ENCODE measurements at regions not wholly inside any gene's neighbourhood (a gene's known extent, or its start where the extent isn't known, plus 50 kb on each side); places are given as distances from the start of the nearest gene placed in this dataset.
"Not testable (repeated sequence)": the region's sequence is repeated elsewhere in the genome, so short reads cannot be mapped to it uniquely, and the experiment has no call there.

DNA sequence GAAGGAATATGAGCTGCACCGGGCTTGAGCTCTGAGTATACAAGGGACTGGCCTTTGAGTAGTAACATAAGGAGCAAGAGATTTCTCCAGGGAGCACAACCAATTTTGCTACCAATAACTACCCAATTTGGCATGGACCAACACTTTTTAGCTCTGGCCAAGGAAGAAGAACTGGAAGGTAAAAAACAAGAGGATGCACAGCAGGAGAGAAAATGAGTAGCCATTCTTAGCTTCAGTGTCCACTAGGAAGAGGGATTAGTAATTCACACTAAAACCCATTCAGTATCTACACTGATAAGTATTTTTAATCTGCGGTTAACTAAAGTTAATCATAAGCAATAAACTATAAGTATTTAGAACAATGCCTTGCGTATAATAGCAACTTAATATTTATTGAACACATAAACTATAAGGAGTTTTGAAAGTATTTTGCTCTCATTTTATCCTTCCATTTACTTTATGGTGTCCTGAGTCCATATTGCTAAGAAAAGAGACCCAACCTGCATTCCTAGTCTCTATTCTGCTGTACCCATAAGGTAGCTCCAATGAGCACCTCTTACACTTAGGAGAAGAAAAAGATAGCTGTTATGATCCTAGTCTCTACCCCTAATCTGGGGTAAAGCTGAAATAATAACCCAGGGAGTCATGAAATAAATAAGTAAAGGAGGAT lies 268.9 kb downstream of the IGSF11 start:
- DNase-seq, result no peak

DNA sequence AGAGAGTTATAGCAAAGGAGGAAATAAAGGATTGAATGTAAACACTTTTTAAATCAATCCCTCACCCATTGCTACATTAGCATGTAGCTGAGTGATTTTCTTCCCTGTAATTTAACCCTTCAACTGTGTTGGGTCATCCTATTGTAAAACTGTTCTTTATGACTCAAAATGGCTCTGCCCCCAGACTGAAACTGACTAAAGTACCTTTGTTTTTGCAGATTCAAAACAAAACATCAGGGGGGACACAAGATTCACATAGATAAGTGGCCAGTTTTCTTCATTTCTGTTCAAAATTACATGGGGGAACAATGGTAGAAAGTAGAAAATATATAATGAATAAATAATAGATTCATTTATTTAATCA lies 268.4 kb downstream of the IGSF11 start:
- no peak for DNase-seq

- no peak for DNase-seq
These were observed 262.6 kb downstream of the IGSF11 start for GRCh38 chr3:118772036-118772435.

DNA sequence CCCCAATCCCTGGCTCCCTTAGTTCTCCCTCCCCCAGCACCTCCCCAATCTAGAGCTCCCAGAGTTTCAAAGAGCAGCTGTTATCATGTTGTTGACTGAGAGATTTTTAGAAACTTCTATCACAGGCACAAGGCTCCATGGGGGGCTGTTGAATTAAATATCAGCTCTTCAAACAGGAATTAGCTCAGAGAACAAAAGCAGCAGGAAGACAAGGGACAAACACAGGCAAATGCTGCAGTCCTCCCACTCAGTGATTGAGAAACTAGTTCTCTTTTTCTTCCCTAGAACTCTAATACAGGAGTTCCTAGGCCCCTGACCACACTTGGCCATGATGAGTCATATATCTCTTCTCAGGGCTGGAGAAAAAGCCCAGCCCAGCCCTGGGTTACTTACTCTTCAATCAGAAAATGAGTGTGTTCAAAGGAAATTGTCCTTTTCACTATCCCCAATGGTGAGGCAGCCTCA lies 262.1 kb downstream of the IGSF11 start:
- peak; percentile 0 for DNase-seq

GRCh38 chr3:118775021-118775420 lies 259.6 kb downstream of the IGSF11 start:
- no peak for DNase-seq

DNA sequence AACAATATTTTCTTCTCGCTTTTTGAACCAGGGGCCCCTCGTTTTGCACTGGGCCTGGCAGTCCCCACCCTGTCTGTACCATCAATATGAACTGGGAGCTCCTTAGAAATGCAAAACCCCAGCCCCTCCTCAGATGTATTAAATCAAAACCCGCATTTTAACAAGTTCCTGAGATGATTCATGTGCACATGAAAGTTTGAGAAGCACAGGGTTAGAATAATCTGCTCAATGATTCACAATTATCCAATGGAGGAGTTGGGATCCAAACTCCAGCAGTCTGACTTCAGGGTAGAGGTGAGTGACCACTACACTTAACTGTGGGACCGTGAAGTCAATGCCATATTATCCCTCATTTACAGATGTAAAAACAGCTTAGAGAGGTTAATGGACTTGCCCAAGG lies 256.4 kb downstream of the IGSF11 start:
- no peak for DNase-seq

GRCh38 chr3:118781232-118781631 lies 253.4 kb downstream of the IGSF11 start:
- DNase-seq, result no peak

GRCh38 chr3:118781839-118782238 lies 252.8 kb downstream of the IGSF11 start:
- DNase-seq, result no peak

DNA sequence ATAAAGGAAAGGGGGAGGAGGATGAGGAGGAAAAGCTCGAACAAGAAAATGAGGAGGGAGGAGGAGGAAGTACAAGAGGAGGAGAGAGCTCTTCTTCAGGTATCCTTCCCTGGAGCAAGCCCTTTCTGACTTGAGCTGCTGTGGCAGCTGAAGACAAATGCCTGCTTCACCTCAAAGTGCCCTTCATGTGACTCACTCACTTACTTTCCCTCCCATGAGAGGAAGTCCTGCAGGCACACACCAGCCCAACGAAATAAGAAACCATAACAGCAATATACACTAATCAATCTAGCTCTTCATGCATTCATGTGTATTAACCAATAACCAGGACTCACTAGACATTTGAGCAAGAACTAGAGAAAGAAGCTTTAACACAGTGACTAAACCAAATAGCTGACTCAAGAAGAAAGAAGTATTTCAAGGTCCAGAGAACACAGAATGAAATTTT lies 251.9 kb downstream of the IGSF11 start:
- DNase-seq, result no peak

GRCh38 chr3:118785415-118785814 lies 249.2 kb downstream of the IGSF11 start:
- no peak for DNase-seq

DNA sequence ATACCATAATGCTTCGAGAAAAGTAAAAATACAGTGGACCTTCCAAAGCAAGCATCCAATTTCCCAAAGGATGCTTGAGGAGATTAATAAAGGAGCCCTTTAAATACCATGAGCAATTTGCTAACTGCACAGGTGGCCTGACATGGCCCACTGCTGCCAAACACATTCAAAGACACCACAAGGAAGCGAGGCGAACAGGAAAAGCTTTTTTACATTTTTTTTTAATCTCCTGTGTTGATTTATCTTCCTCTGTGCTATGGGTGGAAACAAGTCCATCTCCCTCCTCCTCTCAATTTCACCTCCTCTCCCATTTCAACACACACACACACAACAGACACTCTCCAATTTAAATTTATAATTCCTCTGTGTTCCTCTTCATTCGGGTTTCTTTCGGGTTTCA lies 243.4 kb downstream of the IGSF11 start:
- no peak for DNase-seq

DNA sequence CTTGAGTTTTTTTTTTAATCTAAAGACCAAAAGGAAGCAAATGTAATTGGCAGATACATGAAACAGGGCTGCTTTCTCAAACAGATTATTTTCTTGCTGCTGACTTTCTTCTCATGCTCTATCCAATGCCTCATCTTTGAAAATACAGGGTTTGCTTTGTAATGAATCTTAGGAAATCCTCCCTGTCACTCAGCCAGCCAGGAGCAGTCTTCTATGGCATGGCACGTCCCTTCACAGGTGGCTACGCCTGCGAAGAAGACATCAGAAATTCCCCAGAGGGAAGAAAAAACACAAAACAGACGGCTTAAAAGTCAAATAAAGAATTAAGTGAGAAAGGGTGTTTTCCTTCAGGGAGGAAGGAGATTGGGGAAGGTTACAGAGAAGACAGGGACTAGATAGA lies 242.5 kb downstream of the IGSF11 start:
- DNase-seq, result no peak

GRCh38 chr3:118793176-118793575 lies 241.5 kb downstream of the IGSF11 start:
- no peak for DNase-seq

- no peak for DNase-seq
These were observed 235.3 kb downstream of the IGSF11 start for GRCh38 chr3:118799303-118799702.

- no peak for DNase-seq
These were observed 232.7 kb downstream of the IGSF11 start for GRCh38 chr3:118801899-118802298.

DNA sequence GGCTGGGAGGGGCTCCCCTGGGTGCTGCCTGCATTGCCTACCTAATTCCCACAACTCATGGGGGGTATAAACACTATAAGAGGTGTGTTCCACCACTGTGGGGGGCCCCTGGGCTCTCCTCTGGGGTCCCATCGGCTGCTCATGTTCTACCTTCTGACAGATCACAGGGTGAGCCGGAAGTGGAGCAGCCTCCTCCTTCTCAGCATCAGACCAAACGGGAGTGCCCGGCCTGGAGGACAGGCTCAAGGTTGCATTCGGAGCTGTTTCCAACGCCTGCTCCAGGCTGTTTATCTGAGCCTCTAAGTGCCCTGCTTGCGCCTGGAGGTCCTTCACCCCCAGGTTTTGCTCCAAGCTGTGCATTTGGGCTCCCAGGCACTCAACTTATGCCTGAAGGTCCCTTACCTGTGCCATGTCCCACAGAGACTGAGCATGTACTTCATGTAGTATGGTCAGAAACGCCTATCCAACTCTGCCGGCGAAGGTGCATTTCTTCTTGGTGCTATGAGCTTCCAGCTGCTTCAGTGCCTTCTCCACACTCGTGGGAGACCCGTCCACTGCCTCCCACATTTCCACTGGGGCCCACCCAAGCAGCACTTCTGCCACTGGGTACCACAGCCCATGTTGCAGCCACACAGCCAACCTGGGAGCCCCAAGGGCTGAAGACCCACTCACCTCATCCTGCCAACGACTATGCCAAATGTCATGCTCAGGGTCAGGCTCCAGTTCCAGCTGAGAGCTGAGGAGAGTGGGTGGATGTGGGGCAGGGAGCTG lies 232.1 kb downstream of the IGSF11 start:
- DNase-seq, result no peak

DNA sequence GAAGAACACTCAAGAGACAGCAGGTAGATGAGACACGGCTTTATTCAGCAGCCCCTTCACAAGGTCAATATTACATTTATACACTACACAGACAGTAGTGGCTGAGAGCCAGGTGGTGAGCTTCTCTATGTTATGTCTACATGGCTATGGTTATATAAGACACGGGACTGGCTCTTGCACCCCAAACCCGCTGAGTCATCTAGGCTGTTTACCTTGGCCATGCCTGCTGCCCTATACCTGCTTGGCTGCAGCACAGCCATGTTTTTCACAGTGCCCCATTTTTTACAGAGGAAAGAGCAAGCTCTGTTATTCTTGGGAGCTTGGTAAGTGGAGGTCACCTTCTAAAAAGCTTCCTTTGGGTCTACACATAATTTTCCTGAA lies 231.6 kb downstream of the IGSF11 start:
- no peak for DNase-seq

GRCh38 chr3:118805007-118805406 lies 229.6 kb downstream of the IGSF11 start:
- no peak for DNase-seq

DNA sequence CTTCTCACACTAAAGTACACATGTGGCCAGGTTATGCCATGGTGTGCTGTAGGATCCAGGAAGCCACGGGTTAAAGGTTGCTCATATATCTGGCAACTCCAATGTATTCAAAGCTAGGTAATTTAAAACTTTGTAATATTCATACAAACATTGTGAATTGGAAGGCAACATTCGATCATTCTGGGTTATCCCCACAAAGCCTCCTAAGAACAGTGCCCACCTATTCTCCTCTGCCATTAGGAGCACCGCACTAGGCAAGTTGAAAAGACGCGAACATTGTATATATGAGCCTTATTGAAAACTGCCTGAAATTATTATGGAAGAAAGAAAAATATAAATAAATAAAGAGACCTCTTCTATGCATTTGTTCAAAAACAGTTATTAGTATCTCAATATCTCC lies 228.2 kb downstream of the IGSF11 start:
- no peak for DNase-seq

DNA sequence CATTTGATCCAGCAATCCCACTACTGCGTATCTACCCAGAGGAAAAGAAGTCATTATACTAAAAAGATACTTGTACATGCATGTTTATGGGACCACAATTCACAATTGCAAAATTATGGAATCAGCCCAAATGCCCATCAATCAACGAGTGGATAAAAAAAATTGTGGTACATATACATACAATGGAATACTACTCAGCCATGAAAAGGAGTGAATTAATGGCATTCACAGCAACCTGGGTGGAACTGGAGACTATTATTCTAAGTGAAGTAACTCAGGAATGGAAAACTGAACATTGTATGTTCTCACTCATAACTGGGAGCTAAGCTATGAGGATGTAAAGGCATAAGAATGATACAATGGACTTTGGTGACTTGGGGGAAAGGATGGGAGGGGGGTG lies 227.3 kb downstream of the IGSF11 start:
- DNase-seq, result not testable (repeated sequence)

DNA sequence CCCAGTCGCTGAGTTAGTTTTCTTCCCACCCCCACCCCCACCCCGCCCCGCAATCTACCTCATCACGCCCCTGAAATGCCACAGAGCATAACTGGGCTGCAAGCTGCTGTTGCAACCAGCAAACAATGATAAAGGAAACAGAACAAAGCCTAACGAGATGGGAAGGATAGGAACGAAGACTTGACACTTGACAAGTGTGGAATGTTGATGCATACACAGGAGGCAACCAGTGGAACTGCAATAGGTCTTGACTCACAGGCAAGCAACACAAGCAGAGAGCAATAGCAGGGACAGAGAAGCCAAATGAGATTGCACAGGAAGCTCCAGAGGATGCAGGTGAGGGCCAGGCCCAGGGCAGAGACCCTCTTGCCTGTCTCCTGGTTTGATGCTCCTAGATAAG lies 225.9 kb downstream of the IGSF11 start:
- DNase-seq, result no peak

- DNase-seq, result no peak
These were observed 224.7 kb downstream of the IGSF11 start for GRCh38 chr3:118809696-118810498.

- DNase-seq, result no peak
These were observed 224.1 kb downstream of the IGSF11 start for GRCh38 chr3:118810499-118811035.

Data from NCI-H345 (cell line).